KG1 (cell line): ENCODE measurements at regions not wholly inside any gene's neighbourhood (a gene's known extent, or its start where the extent isn't known, plus 50 kb on each side); places are given as distances from the start of the nearest gene placed in this dataset.
"Not testable (repeated sequence)": the region's sequence is repeated elsewhere in the genome, so short reads cannot be mapped to it uniquely, and the experiment has no call there.

Experiments used
- DNase-seq: peaks from one replicate; lab custom pipeline; 2025; lab: John Stamatoyannopoulos, UW

DNA sequence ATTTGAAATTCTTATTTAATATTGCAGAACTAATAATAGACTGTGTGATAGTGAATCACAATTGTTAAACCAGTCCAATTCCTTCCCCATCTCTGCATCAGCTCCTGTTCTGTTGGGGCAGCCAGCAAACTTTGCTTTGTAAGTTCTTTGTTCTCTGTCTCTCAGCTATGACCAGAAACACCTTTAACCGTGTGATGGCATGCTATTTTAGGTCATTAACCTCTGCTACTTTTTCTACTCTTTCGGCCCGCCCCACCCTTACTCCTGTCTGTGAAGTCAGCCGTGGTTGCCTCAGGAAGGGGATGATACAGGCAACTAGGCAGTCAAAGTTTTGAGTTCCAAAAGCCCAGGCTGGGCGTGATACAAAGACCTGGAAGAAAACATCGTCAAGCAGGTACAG is 51.3 kb upstream of the EGFL6 start:
- no peak for DNase-seq

- DNase-seq, result no peak
These were observed 54.0 kb upstream of the EGFL6 start for GRCh38 chrX:13515211-13515930.

DNA sequence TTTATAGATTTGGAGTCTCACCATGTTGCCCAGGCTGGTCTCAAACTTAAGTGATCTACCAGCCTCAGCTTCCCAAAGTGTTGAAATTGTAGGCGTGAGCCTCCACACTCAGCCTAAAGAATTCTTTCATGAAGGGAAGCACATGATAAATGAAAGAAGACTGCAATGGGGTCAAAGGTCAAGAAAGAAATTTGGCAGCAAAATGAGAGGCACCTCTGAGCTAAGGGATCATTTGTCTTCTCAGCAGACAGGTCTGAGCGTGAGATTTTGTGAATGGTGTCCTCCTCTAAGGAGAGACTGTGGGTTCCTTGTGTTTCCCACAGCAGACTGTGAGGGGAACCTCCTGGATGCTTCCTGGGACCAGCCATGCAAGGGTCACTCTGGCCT is 57.5 kb upstream of the EGFL6 start:
- no peak for DNase-seq

- no peak for DNase-seq
These were observed 58.0 kb upstream of the EGFL6 start for GRCh38 chrX:13511241-13511943.

- no peak for DNase-seq
These were observed 61.5 kb upstream of the EGFL6 start for GRCh38 chrX:13507893-13508292.

GRCh38 chrX:13506574-13506973 is 62.8 kb upstream of the EGFL6 start:
- DNase-seq, result no peak

DNA sequence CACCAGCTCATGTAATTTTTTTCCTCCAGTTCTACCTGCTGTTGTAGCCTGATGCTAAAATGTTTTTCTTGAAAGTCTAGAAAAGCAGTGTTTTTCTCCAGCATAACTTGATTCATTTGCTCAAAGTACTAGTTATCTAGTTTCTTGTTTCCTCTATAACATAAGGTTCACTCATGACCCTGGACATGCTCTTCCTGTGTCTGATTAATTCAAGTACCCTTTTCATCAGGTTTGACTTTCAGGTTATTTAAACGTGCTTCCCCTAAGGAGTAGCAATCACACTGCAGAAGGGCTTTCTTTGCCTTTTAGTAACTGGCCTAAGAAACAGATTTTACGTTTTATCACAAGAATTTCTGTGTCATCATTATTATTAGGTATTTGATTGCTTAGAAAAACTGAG is 66.8 kb upstream of the EGFL6 start:
- DNase-seq, result no peak

DNA sequence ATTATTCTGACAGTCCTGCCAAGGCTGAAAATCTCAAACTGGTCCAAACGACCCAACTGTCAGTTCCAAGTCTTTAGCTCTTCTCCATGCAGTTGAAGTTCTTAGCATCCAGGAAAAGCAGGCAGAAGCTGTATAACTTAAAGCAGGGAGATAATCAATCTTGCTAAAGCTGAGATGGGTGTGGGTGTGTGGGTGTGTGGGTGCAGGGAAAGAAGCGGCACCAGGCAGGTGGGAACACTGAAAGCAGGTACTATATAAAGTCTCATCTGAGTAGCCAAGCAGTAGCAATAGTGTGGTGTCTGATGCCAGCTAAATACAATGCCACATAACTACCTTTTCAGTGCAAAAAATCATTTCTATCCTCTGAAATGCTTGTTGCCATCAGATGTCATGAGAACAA is 69.7 kb upstream of the EGFL6 start:
- DNase-seq, result no peak

- no peak for DNase-seq
These were observed 71.2 kb upstream of the EGFL6 start for GRCh38 chrX:13498238-13498637.

- DNase-seq, result no peak
These were observed 74.2 kb upstream of the EGFL6 start for GRCh38 chrX:13495232-13495631.

DNA sequence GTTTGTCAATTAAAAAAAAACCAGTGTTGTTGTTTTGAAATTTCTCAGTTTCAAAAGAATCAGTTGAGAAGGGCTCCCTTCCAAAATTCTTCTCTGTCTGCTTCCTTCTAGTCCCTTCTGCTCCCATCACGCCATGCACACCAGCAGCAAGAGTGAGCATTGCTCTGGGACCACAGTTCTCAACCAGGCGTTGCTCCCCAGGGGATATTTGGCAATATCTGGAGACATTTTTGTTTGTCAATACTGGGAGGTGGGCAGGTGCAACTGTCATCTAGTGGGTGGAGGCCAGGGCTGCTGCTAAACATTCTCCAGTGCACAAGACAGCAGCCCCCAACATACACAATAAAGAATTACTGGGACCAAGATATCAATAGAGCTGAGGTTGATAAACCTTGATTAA is 74.8 kb upstream of the EGFL6 start:
- no peak for DNase-seq

DNA sequence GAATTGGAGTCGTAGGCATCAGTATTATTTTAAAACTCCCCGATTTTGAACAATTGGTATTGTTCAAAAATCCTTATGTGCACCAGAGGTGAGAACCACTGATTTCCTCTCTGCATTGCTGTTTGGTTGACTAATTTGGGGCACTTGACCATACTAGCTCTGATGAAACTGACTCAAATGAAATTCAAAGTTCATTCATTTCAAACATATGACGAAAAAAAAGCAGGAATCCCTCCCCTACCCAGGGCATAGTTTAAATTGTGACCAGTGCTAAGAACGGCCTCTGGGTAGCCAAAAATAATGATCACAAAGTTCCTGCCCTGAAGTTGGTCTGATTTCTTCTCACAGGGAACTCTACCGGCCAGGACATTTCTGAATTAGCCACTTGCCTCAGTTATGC is 75.7 kb upstream of the EGFL6 start:
- DNase-seq, result no peak

- DNase-seq, result no peak
These were observed 77.1 kb upstream of the EGFL6 start for GRCh38 chrX:13492286-13492685.

- no peak for DNase-seq
These were observed 78.3 kb upstream of the EGFL6 start for GRCh38 chrX:13491061-13491460.

GRCh38 chrX:13489454-13489853 is 79.9 kb upstream of the EGFL6 start:
- no peak for DNase-seq

GRCh38 chrX:13487731-13488505 is 81.5 kb upstream of the EGFL6 start:
- DNase-seq, result peak; percentile 44

GRCh38 chrX:13485167-13485566 is 84.2 kb upstream of the EGFL6 start:
- DNase-seq, result no peak

DNA sequence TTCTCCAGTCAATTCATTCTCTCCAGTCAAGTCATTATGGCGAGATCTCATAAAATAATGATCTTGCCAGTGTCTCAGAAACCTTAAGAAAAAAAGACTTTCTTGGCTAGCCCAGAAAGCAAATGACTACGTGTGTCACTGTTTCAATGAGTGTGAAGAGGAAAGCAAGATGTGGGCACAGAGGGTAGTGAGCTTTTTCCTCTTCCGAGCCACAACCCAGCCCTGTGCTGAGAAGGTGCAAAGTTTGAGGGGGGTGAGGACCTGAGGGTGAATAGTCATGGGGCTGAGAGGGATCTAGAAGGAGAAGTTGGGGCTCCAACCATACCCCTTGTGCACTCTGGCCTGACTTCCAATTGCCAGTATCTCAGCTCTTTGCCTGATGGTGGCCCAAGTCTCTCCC is 85.6 kb upstream of the EGFL6 start:
- DNase-seq, result no peak

DNA sequence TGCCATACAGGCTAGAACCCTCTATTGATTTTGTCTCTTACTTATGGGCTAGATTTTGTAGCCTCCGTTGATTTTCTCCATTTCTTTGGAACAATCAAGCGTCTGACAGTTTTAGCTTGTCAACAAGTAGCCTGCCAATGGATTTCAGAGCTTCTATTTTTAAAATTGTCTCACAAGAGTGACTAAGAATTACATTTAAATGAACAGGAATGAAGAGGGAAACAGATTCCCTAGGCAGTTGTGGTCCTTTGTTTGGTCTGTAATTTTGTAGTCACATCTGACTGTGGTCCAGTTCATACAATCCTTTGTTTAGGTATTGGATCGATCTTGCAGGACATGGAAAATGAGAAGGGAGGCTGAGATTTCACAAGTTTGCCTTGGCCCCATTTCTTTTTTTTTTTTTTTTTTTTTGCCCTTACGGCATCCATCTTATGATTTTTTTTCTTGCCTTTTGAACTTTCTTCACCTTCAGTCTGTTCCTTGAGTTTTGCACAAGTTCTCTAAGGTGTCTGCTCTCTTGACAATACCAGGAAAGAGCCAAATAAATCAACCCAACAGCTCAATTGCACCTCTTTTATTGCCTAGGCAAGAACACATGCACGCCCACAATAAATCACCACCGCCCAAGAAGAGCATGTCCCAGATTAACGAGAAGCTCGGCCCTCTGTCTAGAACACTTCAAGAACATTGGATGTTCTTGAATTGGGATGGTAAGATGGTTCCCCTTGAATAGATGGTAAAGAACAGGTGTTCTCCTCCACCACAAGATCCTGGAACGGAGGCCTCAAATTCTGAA is 86.5 kb upstream of the EGFL6 start:
- no peak for DNase-seq

GRCh38 chrX:13480780-13481179 is 88.6 kb upstream of the EGFL6 start:
- DNase-seq, result not testable (repeated sequence)

- no peak for DNase-seq
These were observed 90.0 kb upstream of the EGFL6 start for GRCh38 chrX:13479452-13479813.

DNA sequence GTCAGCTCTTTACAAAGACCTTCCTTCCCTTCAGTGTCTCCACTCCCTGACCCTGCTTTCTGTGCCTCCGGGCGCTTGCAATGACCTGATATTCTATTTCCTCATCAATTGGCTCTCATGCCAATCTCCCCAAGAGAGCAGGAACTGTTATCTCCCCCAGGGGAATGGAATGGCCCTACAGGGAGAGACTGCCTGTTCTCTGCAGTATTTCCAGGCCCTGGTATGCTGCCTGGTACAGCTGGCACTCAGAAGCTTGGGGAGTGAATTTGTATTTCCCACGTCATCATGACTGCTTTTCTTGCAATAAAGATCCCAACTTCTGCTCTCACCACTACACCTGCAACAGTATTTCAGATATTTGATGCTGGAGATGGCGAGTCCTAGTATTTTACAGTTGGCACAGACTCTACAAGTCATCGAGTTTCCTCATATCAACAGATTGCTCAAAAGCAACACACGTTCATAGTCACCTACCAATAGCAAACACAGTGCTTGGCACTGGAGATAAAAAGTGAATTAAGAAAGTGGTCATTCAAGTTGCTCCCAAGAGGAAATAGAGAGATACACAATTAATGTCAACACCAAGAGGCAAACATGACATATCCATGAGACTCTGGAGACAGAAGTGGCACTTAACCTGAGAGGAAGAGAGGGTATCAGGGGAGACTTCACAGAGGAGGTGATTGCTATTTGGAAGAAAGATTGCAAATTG is 90.5 kb upstream of the EGFL6 start:
- DNase-seq, result no peak
